HL-60 (cell line): ENCODE measurements at regions not wholly inside any gene's neighbourhood (a gene's known extent, or its start where the extent isn't known, plus 50 kb on each side); places are given as distances from the start of the nearest gene placed in this dataset.

ENCODE experiments used
- DNase-seq, 2 experiments: peaks; one replicate each; pipeline ENCODE4 v3.0.0-alpha.2; 2010 to 2020; ENCODE audit warnings: low read depth in 1 of 2, low spot score in 1 of 2
- H3K27ac ChIP-seq: fragments of 250-450 bp; sonication (Bioruptor Pico); replicated peaks from 2 replicates; pipeline ENCODE4 v1.5.1; 2020; ENCODE audit warnings: mild to moderate bottlenecking, moderate library complexity
- H3K27me3 ChIP-seq: fragments of 250-450 bp; sonication (Bioruptor Pico); 2 replicates; pipeline ENCODE4 v1.5.1; 2021; ENCODE audit warnings: mild to moderate bottlenecking, moderate library complexity; ENCODE audit not compliant: insufficient read depth, poor library complexity, severe bottlenecking
- H3K4me3 ChIP-seq: replicated peaks from 2 replicates; pipeline ENCODE4 v1.5.1; 2011; ENCODE audit warnings: mild to moderate bottlenecking, control low read depth, low read length; ENCODE audit not compliant: insufficient read depth
- GABPA ChIP-seq: IDR thresholded peaks from 2 replicates; pipeline ENCODE4 v1.6.1; 2012; ENCODE audit warnings: low read depth
- POLR2AphosphoS5 ChIP-seq: IDR thresholded peaks from 2 replicates; pipeline ENCODE4 v1.6.1; 2012; ENCODE audit warnings: low read depth
- SPI1 ChIP-seq: IDR thresholded peaks from 2 replicates; pipeline ENCODE4 v1.6.1; 2012; ENCODE audit warnings: low read depth, mild to moderate bottlenecking, borderline replicate concordance
- TF ChIP-seq, protein P1 (sequence below): IDR thresholded peaks from 2 replicates; pipeline ENCODE4 v1.6.1; 2012; ENCODE audit warnings: low read depth; ENCODE audit not compliant: insufficient replicate concordance
- TF ChIP-seq, protein P2 (sequence below): IDR thresholded peaks from one replicate; pipeline ENCODE4 v1.5.1; 2011; ENCODE audit warnings: low read length, control low read depth, inconsistent platforms; ENCODE audit not compliant: insufficient read depth

DNA sequence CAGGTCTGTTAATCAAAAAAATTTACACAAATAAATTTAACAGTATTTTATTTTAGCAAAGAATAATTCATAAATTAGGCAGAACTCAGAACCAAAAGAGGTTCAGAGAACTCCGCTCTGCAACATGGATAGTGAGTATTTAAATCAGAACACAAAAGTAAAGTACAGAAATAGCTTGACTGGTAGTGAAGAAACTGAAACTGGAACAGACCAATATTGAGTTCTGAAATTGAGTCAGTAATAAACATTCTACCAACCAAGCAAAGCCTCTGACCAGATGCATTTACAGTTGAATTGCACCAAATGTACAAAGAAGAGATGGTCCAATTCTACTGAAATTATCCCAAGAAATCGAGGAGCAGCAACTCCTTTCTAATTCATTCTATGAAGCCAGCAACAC, 1542.8 kb downstream of the EFNA5 start:
- TF ChIP-seq, protein P1, sequence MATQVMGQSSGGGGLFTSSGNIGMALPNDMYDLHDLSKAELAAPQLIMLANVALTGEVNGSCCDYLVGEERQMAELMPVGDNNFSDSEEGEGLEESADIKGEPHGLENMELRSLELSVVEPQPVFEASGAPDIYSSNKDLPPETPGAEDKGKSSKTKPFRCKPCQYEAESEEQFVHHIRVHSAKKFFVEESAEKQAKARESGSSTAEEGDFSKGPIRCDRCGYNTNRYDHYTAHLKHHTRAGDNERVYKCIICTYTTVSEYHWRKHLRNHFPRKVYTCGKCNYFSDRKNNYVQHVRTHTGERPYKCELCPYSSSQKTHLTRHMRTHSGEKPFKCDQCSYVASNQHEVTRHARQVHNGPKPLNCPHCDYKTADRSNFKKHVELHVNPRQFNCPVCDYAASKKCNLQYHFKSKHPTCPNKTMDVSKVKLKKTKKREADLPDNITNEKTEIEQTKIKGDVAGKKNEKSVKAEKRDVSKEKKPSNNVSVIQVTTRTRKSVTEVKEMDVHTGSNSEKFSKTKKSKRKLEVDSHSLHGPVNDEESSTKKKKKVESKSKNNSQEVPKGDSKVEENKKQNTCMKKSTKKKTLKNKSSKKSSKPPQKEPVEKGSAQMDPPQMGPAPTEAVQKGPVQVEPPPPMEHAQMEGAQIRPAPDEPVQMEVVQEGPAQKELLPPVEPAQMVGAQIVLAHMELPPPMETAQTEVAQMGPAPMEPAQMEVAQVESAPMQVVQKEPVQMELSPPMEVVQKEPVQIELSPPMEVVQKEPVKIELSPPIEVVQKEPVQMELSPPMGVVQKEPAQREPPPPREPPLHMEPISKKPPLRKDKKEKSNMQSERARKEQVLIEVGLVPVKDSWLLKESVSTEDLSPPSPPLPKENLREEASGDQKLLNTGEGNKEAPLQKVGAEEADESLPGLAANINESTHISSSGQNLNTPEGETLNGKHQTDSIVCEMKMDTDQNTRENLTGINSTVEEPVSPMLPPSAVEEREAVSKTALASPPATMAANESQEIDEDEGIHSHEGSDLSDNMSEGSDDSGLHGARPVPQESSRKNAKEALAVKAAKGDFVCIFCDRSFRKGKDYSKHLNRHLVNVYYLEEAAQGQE, result no peak
- TF ChIP-seq SPI1, result no peak
- TF ChIP-seq POLR2AphosphoS5, result no peak
- no peak for TF ChIP-seq GABPA
- TF ChIP-seq, protein P2, sequence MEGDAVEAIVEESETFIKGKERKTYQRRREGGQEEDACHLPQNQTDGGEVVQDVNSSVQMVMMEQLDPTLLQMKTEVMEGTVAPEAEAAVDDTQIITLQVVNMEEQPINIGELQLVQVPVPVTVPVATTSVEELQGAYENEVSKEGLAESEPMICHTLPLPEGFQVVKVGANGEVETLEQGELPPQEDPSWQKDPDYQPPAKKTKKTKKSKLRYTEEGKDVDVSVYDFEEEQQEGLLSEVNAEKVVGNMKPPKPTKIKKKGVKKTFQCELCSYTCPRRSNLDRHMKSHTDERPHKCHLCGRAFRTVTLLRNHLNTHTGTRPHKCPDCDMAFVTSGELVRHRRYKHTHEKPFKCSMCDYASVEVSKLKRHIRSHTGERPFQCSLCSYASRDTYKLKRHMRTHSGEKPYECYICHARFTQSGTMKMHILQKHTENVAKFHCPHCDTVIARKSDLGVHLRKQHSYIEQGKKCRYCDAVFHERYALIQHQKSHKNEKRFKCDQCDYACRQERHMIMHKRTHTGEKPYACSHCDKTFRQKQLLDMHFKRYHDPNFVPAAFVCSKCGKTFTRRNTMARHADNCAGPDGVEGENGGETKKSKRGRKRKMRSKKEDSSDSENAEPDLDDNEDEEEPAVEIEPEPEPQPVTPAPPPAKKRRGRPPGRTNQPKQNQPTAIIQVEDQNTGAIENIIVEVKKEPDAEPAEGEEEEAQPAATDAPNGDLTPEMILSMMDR, result no peak
- Histone ChIP-seq H3K4me3 (no peak overlapping the region), H3K27ac (no peak overlapping the region), H3K27me3 (no peaks in the 10 kb centered on the region)
- no peak for DNase-seq

GRCh38 chr5:106127341-106127781, 1543.4 kb downstream of the EFNA5 start:
- H3K27ac ChIP-seq, result no peak overlapping the region
- H3K27me3 ChIP-seq, result no peaks in the 10 kb centered on the region
- TF ChIP-seq POLR2AphosphoS5 (no peak), GABPA (no peak)
- H3K4me3 ChIP-seq, result no peak overlapping the region
- no peak for DNase-seq

DNA sequence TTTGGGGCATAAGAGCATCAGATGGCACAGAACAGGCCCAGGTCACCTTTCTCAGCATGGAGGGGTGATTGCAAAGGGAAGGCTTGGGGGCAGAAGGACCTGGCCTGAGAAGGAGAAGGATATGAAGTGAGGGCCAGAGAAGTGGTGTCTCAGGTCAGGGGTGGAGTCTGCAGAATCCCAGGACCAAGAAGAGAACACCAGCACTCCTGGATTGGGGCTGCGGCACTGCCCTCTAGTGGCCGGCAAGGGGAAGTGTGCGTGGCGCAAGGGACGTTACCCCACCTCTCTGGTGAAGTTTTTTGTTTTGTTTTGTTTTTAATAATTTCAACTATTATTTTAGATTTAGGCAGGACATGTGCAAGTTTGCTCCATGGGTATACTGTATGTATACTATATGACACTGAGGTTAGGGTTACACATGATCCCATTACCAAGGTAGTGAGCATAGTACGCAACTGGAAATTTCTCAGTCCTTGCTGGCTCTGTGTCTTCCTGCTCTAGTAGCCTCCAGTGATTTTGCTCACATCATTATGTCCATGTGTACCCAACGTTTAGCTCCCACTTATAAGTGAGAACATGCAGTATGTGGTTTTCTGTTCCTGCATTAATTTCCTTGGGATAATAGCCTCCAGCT, 1548.6 kb downstream of the EFNA5 start:
- no peaks in the 10 kb centered on the region for H3K27me3 ChIP-seq
- no peak overlapping the region for H3K4me3 ChIP-seq
- no peak for DNase-seq
- TF ChIP-seq, protein P2, result peak; percentile 47
- TF ChIP-seq, protein P1, result no peak
- TF ChIP-seq GABPA, result no peak
- no peak overlapping the region for H3K27ac ChIP-seq

- TF ChIP-seq GABPA, result no peak
- TF ChIP-seq, protein P2, result no peak
- TF ChIP-seq SPI1, result no peak
- TF ChIP-seq, protein P1, result no peak
- TF ChIP-seq POLR2AphosphoS5, result no peak
- Histone ChIP-seq H3K4me3 (no peak overlapping the region), H3K27me3 (no peaks in the 10 kb centered on the region), H3K27ac (no peak overlapping the region)
- no peak for DNase-seq
Observed at GRCh38 chr5:106116682-106117081, 1554.1 kb downstream of the EFNA5 start.
